Stimulated activated naive CD8-positive, alpha-beta T cell treated with anti-CD3 and anti-CD28 coated beads, Interleukin-15, Interleukin-2, amounts not matched to agents 100 U/mL and 50 U/mL, for 24 hours (primary cell): ENCODE measurements at regions not wholly inside any gene's neighbourhood (a gene's known extent, or its start where the extent isn't known, plus 50 kb on each side); places are given as distances from the start of the nearest gene placed in this dataset.
"Not testable (repeated sequence)": the region's sequence is repeated elsewhere in the genome, so short reads cannot be mapped to it uniquely, and the experiment has no call there.

Source experiments
- ATAC-seq: fragments of 150-1000 bp; cut with Tn5 transposase; one replicate; pipeline ENCODE4 v1.10.0; 2021
- DNase-seq: peaks from one replicate; pipeline ENCODE4 v3.0.0; 2021

- DNase-seq, ATAC-seq: not testable (repeated sequence)
Measured at GRCh38 chr22:16660570-16660969, 68.0 kb upstream of the CCT8L2 start.

- ATAC-seq, DNase-seq: not testable (repeated sequence)
Measured at GRCh38 chr22:16659273-16659834, 66.7 kb upstream of the CCT8L2 start.

GRCh38 chr22:16658068-16658467, 65.5 kb upstream of the CCT8L2 start:
- ATAC-seq (no peak), DNase-seq (no peak)

- DNase-seq (no peak), ATAC-seq (no peak)
Measured at GRCh38 chr22:16654882-16655281, 62.3 kb upstream of the CCT8L2 start.

- not testable (repeated sequence) for ATAC-seq, DNase-seq
Measured at GRCh38 chr22:16654336-16654735, 61.7 kb upstream of the CCT8L2 start.

- ATAC-seq: not testable (repeated sequence)
Measured at GRCh38 chr22:16653222-16653621, 60.6 kb upstream of the CCT8L2 start.

GRCh38 chr22:16651217-16651616, 58.6 kb upstream of the CCT8L2 start:
- no peak for ATAC-seq
- no peak for DNase-seq

More at GRCh38 chr22:16653222-16653621, 60.6 kb upstream of the CCT8L2 start:
- DNase-seq: not testable (repeated sequence)
